OCI-LY3 (cell line): ENCODE measurements at regions not wholly inside any gene's neighbourhood (a gene's known extent, or its start where the extent isn't known, plus 50 kb on each side); places are given as distances from the start of the nearest gene placed in this dataset.

Source experiments
- H2AFZ ChIP-seq: fragments of 200-600, 300-600 bp; shearing (Covaris generic); 2 replicates; pipeline ENCODE4 v1.6.0; 2014; ENCODE audit warnings: antibody characterized with exemption, low read depth, low read length
- H3K27ac ChIP-seq: fragments of 200-600, 300-600 bp; sonication (generic); 2 replicates; pipeline ENCODE4 v1.5.1; 2014; ENCODE audit warnings: mild to moderate bottlenecking, low read length, moderate library complexity, mixed read lengths
- H3K27me3 ChIP-seq: fragments of 200-600, 300-600 bp; sonication (generic); 2 replicates; pipeline ENCODE4 v1.6.1; 2014; ENCODE audit warnings: low read depth, low read length, mixed read lengths
- H3K36me3 ChIP-seq: fragments of 200-600, 300-600 bp; sonication (generic); replicated peaks from 2 replicates; pipeline ENCODE3; 2014; ENCODE audit warnings: low read depth, low read length, mixed read lengths
- H3K4me1 ChIP-seq: fragments of 300-600, 200-600 bp; sonication (generic); 2 replicates; pipeline ENCODE4 v1.6.1; 2014; ENCODE audit warnings: low read length, mixed read lengths
- H3K4me2 ChIP-seq: fragments of 200-600, 300-600 bp; sonication (generic); 2 replicates; pipeline ENCODE4 v1.6.1; 2014; ENCODE audit warnings: low read length, mixed read lengths
- H3K4me3 ChIP-seq: fragments of 300-600, 200-600 bp; sonication (generic); 2 replicates; pipeline ENCODE4 v1.5.1; 2014; ENCODE audit warnings: antibody characterized with exemption, mild to moderate bottlenecking, low read length, moderate library complexity
- H3K79me2 ChIP-seq: fragments of 300-600, 200-600 bp; shearing (Covaris generic); 2 replicates; pipeline ENCODE4 v1.6.1; 2014; ENCODE audit warnings: mild to moderate bottlenecking, low read length, mixed read lengths
- H3K9ac ChIP-seq: fragments of 300-600, 200-600 bp; shearing (Covaris generic); 2 replicates; pipeline ENCODE4 v1.6.0; 2014; ENCODE audit warnings: mild to moderate bottlenecking, low read length, moderate library complexity
- H3K9me3 ChIP-seq: fragments of 200-600, 300-600 bp; shearing (Covaris generic); 2 replicates; pipeline ENCODE4 v1.6.1; 2014; ENCODE audit warnings: low read length, mixed read lengths; ENCODE audit not compliant: insufficient read depth
- H4K20me1 ChIP-seq: fragments of 200-600, 300-600 bp; sonication (generic); 2 replicates; pipeline ENCODE4 v1.6.1; 2016; ENCODE audit warnings: low read length, mixed read lengths; ENCODE audit not compliant: insufficient read depth
- EZH2phosphoT487 ChIP-seq: fragments of 200-600 bp; shearing (Covaris generic); IDR thresholded peaks from 2 replicates; pipeline ENCODE4 v1.6.1; 2018; ENCODE audit warnings: antibody characterized with exemption, mixed run types, low read depth
- TF ChIP-seq, protein P1 (sequence below): fragments of 200-600, 300-600 bp; sonication (generic); IDR thresholded peaks from 2 replicates; pipeline ENCODE4 v1.5.1; 2014; ENCODE audit warnings: antibody characterized with exemption, low read length, low read depth

DNA sequence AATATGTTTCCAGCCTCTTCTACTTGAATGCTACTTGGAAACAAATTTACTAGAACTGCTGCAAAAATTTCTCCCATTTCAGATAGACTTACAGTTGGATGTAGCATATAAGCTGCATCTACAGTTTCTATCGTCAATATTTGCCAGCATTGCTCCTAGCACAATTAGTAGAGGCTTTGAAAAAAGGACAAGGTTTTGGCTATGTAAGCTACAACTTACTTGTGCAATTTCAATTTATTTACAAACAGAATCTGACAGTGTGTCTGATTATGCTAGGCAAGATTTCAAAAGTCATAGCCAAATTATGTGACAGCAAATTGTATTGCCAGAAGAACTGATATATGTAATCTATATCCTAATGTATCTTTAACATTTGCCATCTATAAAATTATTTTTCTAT, 628.4 kb upstream of the FAM174A start:
- H3K27ac ChIP-seq: no peak overlapping the region
- H3K9ac ChIP-seq: no peak overlapping the region
- no peaks in the 10 kb centered on the region for H4K20me1 ChIP-seq
- no peaks in the 10 kb centered on the region for H3K36me3 ChIP-seq
- H3K79me2 ChIP-seq: no peaks in the 10 kb centered on the region
- TF ChIP-seq EZH2phosphoT487: no peak
- TF ChIP-seq, protein P1, sequence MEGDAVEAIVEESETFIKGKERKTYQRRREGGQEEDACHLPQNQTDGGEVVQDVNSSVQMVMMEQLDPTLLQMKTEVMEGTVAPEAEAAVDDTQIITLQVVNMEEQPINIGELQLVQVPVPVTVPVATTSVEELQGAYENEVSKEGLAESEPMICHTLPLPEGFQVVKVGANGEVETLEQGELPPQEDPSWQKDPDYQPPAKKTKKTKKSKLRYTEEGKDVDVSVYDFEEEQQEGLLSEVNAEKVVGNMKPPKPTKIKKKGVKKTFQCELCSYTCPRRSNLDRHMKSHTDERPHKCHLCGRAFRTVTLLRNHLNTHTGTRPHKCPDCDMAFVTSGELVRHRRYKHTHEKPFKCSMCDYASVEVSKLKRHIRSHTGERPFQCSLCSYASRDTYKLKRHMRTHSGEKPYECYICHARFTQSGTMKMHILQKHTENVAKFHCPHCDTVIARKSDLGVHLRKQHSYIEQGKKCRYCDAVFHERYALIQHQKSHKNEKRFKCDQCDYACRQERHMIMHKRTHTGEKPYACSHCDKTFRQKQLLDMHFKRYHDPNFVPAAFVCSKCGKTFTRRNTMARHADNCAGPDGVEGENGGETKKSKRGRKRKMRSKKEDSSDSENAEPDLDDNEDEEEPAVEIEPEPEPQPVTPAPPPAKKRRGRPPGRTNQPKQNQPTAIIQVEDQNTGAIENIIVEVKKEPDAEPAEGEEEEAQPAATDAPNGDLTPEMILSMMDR: no peak
- H3K4me3 ChIP-seq: no peak overlapping the region
- H3K9me3 ChIP-seq: no peaks in the 10 kb centered on the region
- no peaks in the 10 kb centered on the region for H3K27me3 ChIP-seq
- no peak overlapping the region for H2AFZ ChIP-seq
- no peak overlapping the region for H3K4me2 ChIP-seq
- H3K4me1 ChIP-seq: no peaks in the 10 kb centered on the region

DNA sequence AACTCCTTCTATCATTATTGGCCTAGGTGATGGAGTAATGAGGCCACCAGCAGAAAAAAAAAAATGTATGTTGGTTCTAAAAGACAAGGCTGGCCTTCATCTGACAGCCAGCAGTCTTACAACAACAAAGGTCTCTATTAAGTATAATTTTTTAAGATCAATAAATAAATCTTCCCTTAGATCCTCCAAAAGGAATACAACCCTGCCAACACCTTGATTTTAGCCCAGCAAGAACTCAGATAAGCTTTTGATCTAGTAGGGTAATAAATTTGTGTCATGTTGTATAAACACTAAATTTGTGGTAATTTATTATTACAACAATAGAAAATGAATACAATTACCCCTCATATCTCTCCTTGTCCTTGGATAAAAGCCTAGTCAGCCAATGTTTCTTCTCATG, 633.2 kb upstream of the FAM174A start:
- TF ChIP-seq, protein P1: no peak
- TF ChIP-seq EZH2phosphoT487: no peak
- H4K20me1 ChIP-seq: no peaks in the 10 kb centered on the region
- no peak overlapping the region for H3K27ac ChIP-seq
- H2AFZ ChIP-seq: no peak overlapping the region
- H3K4me3 ChIP-seq: no peak overlapping the region
- H3K36me3 ChIP-seq: no peaks in the 10 kb centered on the region
- H3K9me3 ChIP-seq: no peaks in the 10 kb centered on the region
- H3K27me3 ChIP-seq: no peaks in the 10 kb centered on the region
- no peak overlapping the region for H3K9ac ChIP-seq
- H3K4me1 ChIP-seq: no peaks in the 10 kb centered on the region
- no peaks in the 10 kb centered on the region for H3K79me2 ChIP-seq
- no peak overlapping the region for H3K4me2 ChIP-seq

DNA sequence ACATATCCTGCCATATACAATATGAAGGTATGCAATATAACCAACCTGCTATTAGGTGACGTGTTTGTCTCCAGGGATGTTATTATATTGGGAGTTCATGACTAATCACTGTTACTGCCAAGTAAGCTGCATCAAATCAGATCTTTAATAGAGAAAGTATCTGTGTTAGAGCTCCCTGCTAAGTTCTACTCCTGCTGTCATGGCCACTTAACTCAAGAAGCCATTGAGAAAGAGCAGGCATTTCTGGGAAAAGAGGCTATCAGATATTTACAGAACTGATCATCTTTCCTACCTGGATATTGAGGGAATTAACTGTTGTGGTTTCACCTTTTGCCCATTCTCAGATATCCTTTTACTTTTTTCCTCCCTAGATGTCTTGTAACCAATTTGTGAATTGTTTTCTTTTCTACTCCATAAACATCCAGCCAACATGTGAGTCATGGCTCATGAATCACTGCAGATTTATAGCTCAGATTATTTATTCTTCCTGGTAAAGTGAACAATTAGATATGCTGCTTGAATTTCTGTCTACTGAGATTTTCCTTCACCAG, 634.8 kb upstream of the FAM174A start:
- Histone ChIP-seq H2AFZ (no peak overlapping the region), H3K27ac (no peak overlapping the region), H3K9ac (no peak overlapping the region), H3K79me2 (no peaks in the 10 kb centered on the region), H3K9me3 (no peaks in the 10 kb centered on the region), H4K20me1 (no peaks in the 10 kb centered on the region), H3K36me3 (no peaks in the 10 kb centered on the region), H3K4me1 (no peaks in the 10 kb centered on the region), H3K27me3 (no peaks in the 10 kb centered on the region), H3K4me3 (no peak overlapping the region), H3K4me2 (no peak overlapping the region)
- TF ChIP-seq, protein P1: no peak
- no peak for TF ChIP-seq EZH2phosphoT487

DNA sequence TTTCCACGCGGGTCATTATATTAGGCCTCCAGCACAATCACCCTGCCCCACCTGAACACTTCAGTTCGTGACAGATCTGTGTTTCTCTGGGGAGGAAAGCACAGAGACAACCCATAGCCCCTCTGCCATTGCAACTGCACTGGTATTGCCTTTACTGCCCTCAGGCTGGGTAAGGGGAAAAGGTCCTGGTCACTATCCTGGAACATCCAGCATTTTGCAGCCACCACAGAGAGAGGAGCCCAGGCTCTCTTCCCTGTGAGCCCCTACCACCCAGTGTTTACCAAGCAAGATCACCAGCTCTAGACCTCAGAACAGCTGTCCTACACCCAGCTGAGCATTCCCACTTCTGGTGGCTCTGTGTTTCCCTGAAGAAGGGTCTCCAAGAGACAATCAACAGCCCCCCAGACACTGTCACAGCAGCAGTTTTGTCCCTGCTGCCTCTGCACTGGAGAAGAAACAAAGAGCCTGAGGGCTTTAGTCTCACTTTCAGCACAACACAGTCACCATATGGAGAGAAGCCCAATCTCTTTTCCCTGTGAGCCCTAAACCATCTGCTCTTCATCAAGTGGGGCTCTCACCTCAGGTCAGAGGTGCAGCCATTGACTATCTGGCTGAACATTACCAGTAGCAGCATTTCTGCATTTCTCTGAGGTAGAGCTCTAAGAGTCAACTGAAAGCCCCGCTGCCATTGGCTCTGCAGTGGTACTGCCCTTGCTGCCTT, 655.2 kb upstream of the FAM174A start:
- Histone ChIP-seq H3K4me1 (no peaks in the 10 kb centered on the region), H3K27me3 (no peaks in the 10 kb centered on the region), H4K20me1 (no peaks in the 10 kb centered on the region), H2AFZ (no peak overlapping the region), H3K79me2 (no peaks in the 10 kb centered on the region), H3K36me3 (no peaks in the 10 kb centered on the region), H3K27ac (no peak overlapping the region), H3K9ac (no peak overlapping the region), H3K4me2 (no peak overlapping the region), H3K4me3 (no peak overlapping the region), H3K9me3 (no peaks in the 10 kb centered on the region)
- TF ChIP-seq, protein P1: no peak
- no peak for TF ChIP-seq EZH2phosphoT487
